ENCODE measurements at regions not wholly inside any gene's neighbourhood (a gene's known extent, or its start where the extent isn't known, plus 50 kb on each side); places are given as distances from the start of the nearest gene placed in this dataset.

DNA sequence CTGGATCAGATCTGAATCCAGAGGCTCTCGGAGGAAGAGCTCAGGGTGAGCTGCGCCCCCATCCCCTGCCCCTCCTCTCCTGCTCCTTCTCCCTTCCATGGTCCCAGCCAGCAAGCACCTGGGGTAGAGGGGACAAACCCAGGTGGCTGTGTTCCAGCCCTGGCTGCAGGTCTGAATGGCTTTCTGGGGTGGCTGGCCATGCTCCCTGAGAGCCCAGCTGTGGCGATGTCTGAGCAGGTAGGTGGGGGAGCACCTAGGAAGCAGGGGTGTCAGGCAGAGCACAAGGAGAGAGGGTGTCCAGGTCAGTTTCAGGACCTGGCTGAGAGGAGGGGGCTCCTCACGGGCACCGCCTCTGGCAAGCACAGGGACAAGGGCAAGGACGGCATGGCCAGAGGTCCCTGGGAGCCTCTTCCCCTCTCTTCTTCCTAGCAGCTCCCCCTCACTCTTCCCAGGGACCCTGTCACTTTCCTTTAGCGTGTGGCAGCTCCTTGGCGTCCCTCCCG is 310.0 kb downstream of the SEC14L1 start:
- Histone ChIP-seq H2AFZ (ENCODE audit: low read length) (no peak overlapping the region), H2BK12ac (ENCODE audit: low read depth, low read length) (peak overlapping the region; percentile 40; the same call in 1 of the 2 replicates), H3K14ac (ENCODE audit: insufficient read length) (no peak overlapping the region), H3K23ac (ENCODE audit: insufficient read length) (no peak overlapping the region), H3K36me3 (ENCODE audit: control insufficient read depth in 2 of 4, insufficient read depth in 4 of 4, low read length in 3 of 4) (no peaks in the 10 kb centered on the region), H3K4ac (replicated peaks; ENCODE audit: insufficient read length, low read depth, low read length) (peak overlapping the region; percentile 99), H2BK20ac (ENCODE audit: low read length) (0 out of 2 replicates have a peak overlapping the region, but pooled peaks have one; percentile 80), H3K4me3 (ENCODE audit: extremely low read depth in 1 of 4, insufficient read depth in 2 of 4, low read depth in 3 of 4, low read length in 4 of 4) (peak overlapping the region; percentile 50 to 78 (median 61)), H3K27me3 (replicated peaks in 1 of 4; ENCODE audit: control insufficient read depth in 3 of 4, extremely low read depth in 1 of 4, insufficient read depth in 3 of 4, low read length in 3 of 4) (no peaks in the 10 kb centered on the region), H3K56ac (replicated peaks; ENCODE audit: insufficient read length, low read depth, low read length) (no peak overlapping the region), H3K79me2 (ENCODE audit: control insufficient read depth in 1 of 2, insufficient read depth in 2 of 2, low read length in 2 of 2) (peaks cover 14 to 69% of the 10 kb centered on the region in 2 experiments), H3K9me3 (ENCODE audit: insufficient read depth in 2 of 2, low read depth in 1 of 2, low read length in 1 of 2) (no peaks in the 10 kb centered on the region), H2BK120ac (replicated peaks; ENCODE audit: low read depth, low read length) (peak overlapping the region; percentile 86), H3K79me1 (ENCODE audit: low read depth, low read length) (peaks cover 25% of the 10 kb centered on the region), H4K91ac (replicated peaks; ENCODE audit: insufficient read length, low read length) (peak overlapping the region; percentile 96), H4K8ac (ENCODE audit: extremely low read depth, insufficient read depth, low read length) (peak overlapping the region; percentile 97; the same call in 1 of the 2 replicates), H3K4me1 (replicated peaks in 1 of 4; ENCODE audit: control insufficient read depth in 3 of 4, insufficient read depth in 4 of 4, low read length in 3 of 4) (peaks cover 26 to 45% (median 36%) of the 10 kb centered on the region in 4 experiments), H3K27ac (ENCODE audit: low read depth, low read length) (peak overlapping the region; percentile 66), H3K18ac (ENCODE audit: extremely low read depth, low read length) (peak overlapping the region; percentile 39), H4K20me1 (replicated peaks in 1 of 2; ENCODE audit: control insufficient read depth in 1 of 2, insufficient read depth in 2 of 2, low read length in 2 of 2) (peaks cover 5 to 11% of the 10 kb centered on the region in 2 experiments), H2BK15ac (ENCODE audit: low read length) (peak overlapping the region; percentile 65; the same call in 1 of the 2 replicates), H2AK5ac (ENCODE audit: low read depth, low read length) (no peak overlapping the region), H3K4me2 (ENCODE audit: insufficient read depth in 1 of 2, low read depth in 2 of 2, low read length in 2 of 2) (peak overlapping the region; percentile 71 to 78), H3K23me2 (ENCODE audit: low read depth, low read length) (peaks cover 21% of the 10 kb centered on the region), H3K9ac (replicated peaks in 1 of 4; ENCODE audit: extremely low read depth in 1 of 4, low read depth in 3 of 4, low read length in 3 of 4) (peak overlapping the region in 3 of 4 experiments; percentile 2 to 58 (median 21); a peak in 5 of 7 replicates), H2BK5ac (ENCODE audit: low read depth, low read length) (peak overlapping the region; percentile 80; the same call in 1 of the 2 replicates), H4K5ac (ENCODE audit: insufficient read length, low read depth, low read length) (peak overlapping the region; percentile 82)
- no peak for FAIRE-seq
- DNase-seq (ENCODE audit: low read depth in 1 of 2, low spot score in 2 of 2) = no peak
- POLR2A ChIA-PET (ENCODE audit: partially characterized antibody) = interaction anchor here (0.6 to 3.5 kb wide), 11 partner anchors 8 to 112 kb away, joined by 3 to 33 read pairs (median 10); no protein-coding TSS in a partner anchor
- 11% methylated on average over 7 of the region's 9 CpGs; no CpG with 5 or more reads in 1 of the 2 experiments for WGBS, 2 experiments (ENCODE audit: extremely low coverage in 1 of 2, insufficient coverage in 1 of 2, insufficient read length in 1 of 2, insufficient replicate concordance in 2 of 2, low coverage in 1 of 2, low lambda C conversion rate in 2 of 2, missing lambda C conversion rate in 1 of 2)
- CTCF ChIA-PET (ENCODE audit: partially characterized antibody) = interaction anchor here (0.9 to 4.3 kb wide), 9 partner anchors 11 to 120 kb away, joined by 3 to 51 read pairs (median 4); no protein-coding TSS in a partner anchor
- TF ChIP-seq POLR2A (IDR thresholded peaks at IDR 0.05; ENCODE audit: control extremely low read depth in 1 of 2, low read depth in 2 of 2, low read length in 2 of 2) (0 out of 3 replicates have a peak, but pooled peaks of 1 of the 2 experiments have one; percentile 35), SAP30 (IDR thresholded peaks at IDR 0.05; ENCODE audit: insufficient read depth, insufficient replicate concordance, low read length) (peak; percentile 68), ASH2L (IDR thresholded peaks at IDR 0.05; ENCODE audit: low read length) (no peak), RNF2 (IDR thresholded peaks at IDR 0.05; ENCODE audit: borderline replicate concordance, low read depth, low read length, missing control alignments, poor library complexity, severe bottlenecking) (peak; percentile 27), BCL11A (IDR thresholded peaks at IDR 0.05; ENCODE audit: low read depth in 2 of 2, low read length in 2 of 2) (no peak)
